ENCODE measurements at regions not wholly inside any gene's neighbourhood (a gene's known extent, or its start where the extent isn't known, plus 50 kb on each side); places are given as distances from the start of the nearest gene placed in this dataset.

GRCh38 chr13:22189176-22190048 lies 518.5 kb downstream of the FGF9 start:
- TF ChIP-seq CTCF (IDR thresholded peaks at IDR 0.05; ENCODE audit: insufficient read depth, low read depth, low read length) (no peak), EZH2 (IDR thresholded peaks at IDR 0.05; ENCODE audit: insufficient read depth, low read length) (no peak)
